ENCODE measurements at regions not wholly inside any gene's neighbourhood (a gene's known extent, or its start where the extent isn't known, plus 50 kb on each side); places are given as distances from the start of the nearest gene placed in this dataset.
A peak's percentile ranks its signal among the peaks of the same experiment; 100 is the strongest.

GRCh38 chr13:108495646-108496361, 133.6 kb upstream of the MYO16 start:
- WGBS: 0% methylated on average over 19 of the region's 90 CpGs
- H3K27me3 ChIP-seq: peaks cover 0 to 44% (median 3%) of the 10 kb centered on the region in 4 donors
- H3K36me3 ChIP-seq: no peaks in the 10 kb centered on the region
- peaks cover 0 to 20% (median 6%) of the 10 kb centered on the region in 4 donors for H3K4me1 ChIP-seq
- DNase-seq (ENCODE audit: extremely low spot score): no peak
- intact Hi-C loops (cut with DNase I): no loop called here
- H3K9me3 ChIP-seq: no peaks in the 10 kb centered on the region
- H3K27ac ChIP-seq (replicated peaks in 1 of 4): no peak overlapping the region
- peak overlapping the region; percentile 35 to 43 (median 40) for H3K4me3 ChIP-seq
- no peak for TF ChIP-seq POLR2AphosphoS5 (IDR thresholded peaks at IDR 0.05)
- TF ChIP-seq POLR2A (IDR thresholded peaks at IDR 0.05; ENCODE audit: low read depth): no peak
- no peak for TF ChIP-seq EP300 (IDR thresholded peaks at IDR 0.05)
- no peak for TF ChIP-seq CTCF (IDR thresholded peaks at IDR 0.05)

- intact Hi-C loops (cut with DNase I): no loop called here
- Histone ChIP-seq H3K4me1 (peaks cover 0 to 20% (median 6%) of the 10 kb centered on the region in 4 donors), H3K27me3 (peaks cover 0 to 44% (median 3%) of the 10 kb centered on the region in 4 donors), H3K4me3 (peak overlapping the region; percentile 35 to 43 (median 40)), H3K27ac (replicated peaks in 1 of 4) (no peak overlapping the region), H3K36me3 (no peaks in the 10 kb centered on the region), H3K9me3 (no peaks in the 10 kb centered on the region)
- no peak for DNase-seq (ENCODE audit: extremely low spot score)
- 14% methylated on average over 15 of the region's 30 CpGs for WGBS
- TF ChIP-seq CTCF (IDR thresholded peaks at IDR 0.05) (no peak), POLR2AphosphoS5 (IDR thresholded peaks at IDR 0.05) (no peak), EP300 (IDR thresholded peaks at IDR 0.05) (no peak), POLR2A (IDR thresholded peaks at IDR 0.05; ENCODE audit: low read depth) (no peak)
These were observed 132.8 kb upstream of the MYO16 start for GRCh38 chr13:108496362-108497210.

GRCh38 chr13:108500711-108501110, 128.7 kb upstream of the MYO16 start:
- intact Hi-C loops (cut with DNase I): loop anchor here (10.0 kb wide), 1 partner anchor 156 kb away; no protein-coding TSS in a partner anchor
- Histone ChIP-seq H3K36me3 (no peaks in the 10 kb centered on the region), H3K27me3 (peaks cover 0 to 27% (median 3%) of the 10 kb centered on the region in 4 donors), H3K4me1 (peaks cover 0 to 12% (median 4%) of the 10 kb centered on the region in 4 donors), H3K27ac (replicated peaks in 1 of 4) (no peak overlapping the region), H3K4me3 (no peak overlapping the region), H3K9me3 (no peaks in the 10 kb centered on the region)
- TF ChIP-seq EP300 (IDR thresholded peaks at IDR 0.05) (no peak), POLR2A (IDR thresholded peaks at IDR 0.05; ENCODE audit: low read depth) (no peak), CTCF (IDR thresholded peaks at IDR 0.05) (no peak), POLR2AphosphoS5 (IDR thresholded peaks at IDR 0.05) (no peak)
- DNase-seq (ENCODE audit: extremely low spot score): no peak
- WGBS: 63% methylated on average over 6 of the region's 6 CpGs

- 4% methylated on average over 1 of the region's 1 CpG for WGBS
- TF ChIP-seq CTCF (IDR thresholded peaks at IDR 0.05): peak; percentile 14 to 24 (median 23)
- TF ChIP-seq POLR2A (IDR thresholded peaks at IDR 0.05; ENCODE audit: low read depth): no peak
- peaks cover 0 to 3% (median 0%) of the 10 kb centered on the region in 4 donors for H3K9me3 ChIP-seq
- H3K4me1 ChIP-seq: no peaks in the 10 kb centered on the region
- DNase-seq (ENCODE audit: extremely low spot score): no peak
- H3K27me3 ChIP-seq: no peaks in the 10 kb centered on the region
- no peak overlapping the region for H3K4me3 ChIP-seq
- no peaks in the 10 kb centered on the region for H3K36me3 ChIP-seq
- intact Hi-C loops (cut with DNase I): loop anchor here (10.0 kb wide), 1 partner anchor 163 kb away; no protein-coding TSS in a partner anchor
- no peak overlapping the region for H3K27ac ChIP-seq (replicated peaks in 1 of 4)
These were observed 121.1 kb upstream of the MYO16 start for GRCh38 chr13:108508263-108508662.

All from esophagus muscularis mucosa (tissue), 4 donors.